H9 (cell line): ENCODE measurements at regions not wholly inside any gene's neighbourhood (a gene's known extent, or its start where the extent isn't known, plus 50 kb on each side); places are given as distances from the start of the nearest gene placed in this dataset.

Experiments used
- DNase-seq: peaks from one replicate; pipeline ENCODE4 v3.0.0-alpha.2; 2017
- H2AFZ ChIP-seq: one replicate; pipeline ENCODE4 v1.6.1; 2013; ENCODE audit warnings: mild to moderate bottlenecking, low read length, control low read depth, moderate library complexity
- H2AK5ac ChIP-seq: 2 replicates; pipeline ENCODE4 v1.6.1; 2013; ENCODE audit warnings: low read length, control low read depth, mixed read lengths; ENCODE audit not compliant: insufficient read length
- H2BK120ac ChIP-seq: one replicate; pipeline ENCODE4 v1.6.1; 2013; ENCODE audit warnings: low read depth, mild to moderate bottlenecking, low read length, control low read depth, inconsistent platforms; ENCODE audit not compliant: poor library complexity, severe bottlenecking
- H2BK12ac ChIP-seq: 2 replicates; pipeline ENCODE4 v1.6.1; 2013; ENCODE audit warnings: low read length, control low read depth, mixed read lengths, low read depth; ENCODE audit not compliant: insufficient read length
- H2BK15ac ChIP-seq: 2 replicates; pipeline ENCODE4 v1.6.1; 2013; ENCODE audit warnings: low read depth, low read length, control low read depth
- H2BK20ac ChIP-seq: one replicate; pipeline ENCODE4 v1.6.1; 2013; ENCODE audit warnings: low read depth, mild to moderate bottlenecking, low read length, control low read depth, inconsistent platforms; ENCODE audit not compliant: poor library complexity, severe bottlenecking
- H2BK5ac ChIP-seq: 2 replicates; pipeline ENCODE4 v1.6.1; 2013; ENCODE audit warnings: low read length, control low read depth, mixed read lengths; ENCODE audit not compliant: insufficient read length
- H3K14ac ChIP-seq: 2 replicates; pipeline ENCODE4 v1.6.1; 2013; ENCODE audit warnings: low read length, control low read depth; ENCODE audit not compliant: insufficient read depth
- H3K18ac ChIP-seq: 2 replicates; pipeline ENCODE4 v1.6.1; 2013; ENCODE audit warnings: low read depth, mild to moderate bottlenecking, mixed read lengths, low read length, control low read depth; ENCODE audit not compliant: insufficient read length
- H3K23ac ChIP-seq: 2 replicates; pipeline ENCODE4 v1.6.1; 2013; ENCODE audit warnings: low read length, control low read depth, mixed read lengths, low read depth; ENCODE audit not compliant: insufficient read length
- H3K23me2 ChIP-seq: 2 replicates; pipeline ENCODE4 v1.6.1; 2013; ENCODE audit warnings: low read depth, mild to moderate bottlenecking, mixed read lengths, low read length, control low read depth; ENCODE audit not compliant: insufficient read length, poor library complexity, severe bottlenecking
- H3K27ac ChIP-seq: 2 replicates; pipeline ENCODE4 v1.5.1; 2013; ENCODE audit warnings: low read length, control low read depth, mixed read lengths, low read depth; ENCODE audit not compliant: insufficient read length
- H3K27me3 ChIP-seq: 2 replicates; pipeline ENCODE4 v1.6.1; 2013; ENCODE audit warnings: low read length, control low read depth, inconsistent platforms; ENCODE audit not compliant: insufficient read depth
- H3K4ac ChIP-seq: 2 replicates; pipeline ENCODE4 v1.6.1; 2013; ENCODE audit warnings: low read depth, mild to moderate bottlenecking, control low read depth, inconsistent platforms, low read length, moderate library complexity
- H3K4me1 ChIP-seq: 2 replicates; pipeline ENCODE4 v1.6.1; 2013; ENCODE audit warnings: low read length, control low read depth, inconsistent platforms; ENCODE audit not compliant: insufficient read depth
- H3K4me2 ChIP-seq: 2 replicates; pipeline ENCODE4 v1.6.1; 2013; ENCODE audit warnings: low read length, control low read depth, mixed read lengths; ENCODE audit not compliant: insufficient read length, insufficient read depth
- H3K56ac ChIP-seq: 2 replicates; pipeline ENCODE4 v1.6.1; 2013; ENCODE audit warnings: low read depth, mild to moderate bottlenecking, mixed read lengths, low read length, control low read depth; ENCODE audit not compliant: insufficient read length
- H3K79me1 ChIP-seq: 2 replicates; pipeline ENCODE4 v1.6.1; 2013; ENCODE audit warnings: low read depth, mild to moderate bottlenecking, moderate library complexity, low read length, control low read depth, inconsistent platforms; ENCODE audit not compliant: insufficient read depth, poor library complexity, severe bottlenecking
- H3K79me2 ChIP-seq: 2 replicates; pipeline ENCODE4 v1.6.1; 2013; ENCODE audit warnings: low read length, control low read depth, inconsistent platforms; ENCODE audit not compliant: insufficient read depth
- H3K9ac ChIP-seq: 2 replicates; pipeline ENCODE4 v1.6.1; 2013; ENCODE audit warnings: low read length, control low read depth, mixed read lengths; ENCODE audit not compliant: insufficient read length; ENCODE audit errors: extremely low read depth
- H3K9me3 ChIP-seq: one replicate; pipeline ENCODE4 v1.6.1; 2013; ENCODE audit warnings: low read depth, low read length, inconsistent platforms; ENCODE audit not compliant: control insufficient read depth
- H3T11ph ChIP-seq: one replicate; pipeline ENCODE4 v1.6.1; 2013; ENCODE audit warnings: mild to moderate bottlenecking, low read length, control low read depth, inconsistent platforms
- H4K20me1 ChIP-seq: one replicate; pipeline ENCODE4 v1.6.1; 2013; ENCODE audit not compliant: control insufficient read depth, insufficient read length, insufficient read depth
- H4K5ac ChIP-seq: 2 replicates; pipeline ENCODE4 v1.6.1; 2013; ENCODE audit warnings: low read depth, mild to moderate bottlenecking, mixed read lengths, low read length, control low read depth; ENCODE audit not compliant: insufficient read length
- H4K8ac ChIP-seq: replicated peaks from 2 replicates; pipeline ENCODE4 v1.6.1; 2013; ENCODE audit warnings: low read length, control low read depth, mixed read lengths, low read depth; ENCODE audit not compliant: insufficient read length
- H4K91ac ChIP-seq: 2 replicates; pipeline ENCODE4 v1.6.1; 2013; ENCODE audit warnings: low read depth, mild to moderate bottlenecking, moderate library complexity, mixed read lengths, low read length, control low read depth; ENCODE audit not compliant: insufficient read length
- H3K27ac Mint-ChIP-seq, 3 experiments: 2 replicates in 2 of 3; 3 replicates in 1 of 3; pipeline ENCODE4 v1.8.0; 2020 to 2021; ENCODE audit warnings: mixed read lengths in 3 of 3, mild to moderate bottlenecking in 1 of 3, moderate library complexity in 1 of 3
- H3K27me3 Mint-ChIP-seq: 2 replicates; pipeline ENCODE4 v1.8.0; 2021; ENCODE audit warnings: low read depth, mild to moderate bottlenecking, moderate library complexity, mixed read lengths
- H3K36me3 Mint-ChIP-seq, 3 experiments: 2 replicates in 2 of 3; 3 replicates in 1 of 3; pipeline ENCODE4 v1.8.0; 2020 to 2021; ENCODE audit warnings: low read depth in 3 of 3, mixed read lengths in 3 of 3; ENCODE audit not compliant: insufficient read depth in 1 of 3
- H3K4me1 Mint-ChIP-seq, 2 experiments: 2 replicates each; pipeline ENCODE4 v1.8.0; 2020; ENCODE audit warnings: mixed read lengths in 2 of 2
- H3K4me3 Mint-ChIP-seq, 2 experiments: 2 replicates in 1 of 2; 3 replicates in 1 of 2; pipeline ENCODE4 v1.8.0; 2020 to 2021; ENCODE audit warnings: mild to moderate bottlenecking in 2 of 2, mixed read lengths in 2 of 2, moderate library complexity in 1 of 2
- H3K9me3 Mint-ChIP-seq, 2 experiments: 2 replicates in 1 of 2; 3 replicates in 1 of 2; pipeline ENCODE4 v1.8.0; 2020; ENCODE audit warnings: mild to moderate bottlenecking in 2 of 2, mixed read lengths in 2 of 2, moderate library complexity in 1 of 2
- CTCF ChIP-seq: fragments of 200-600 bp; sonication (generic); conservative IDR thresholded peaks from 3 replicates; pipeline ENCODE4 v1.8.0; 2021; ENCODE audit warnings: antibody characterized with exemption, mild to moderate bottlenecking
- WGBS: extraction: QIAGEN DNeasy Blood & Tissue Kit; methylation state at CpG from one replicate; pipeline ENCODE4 v1.1.7; 2013; ENCODE audit warnings: missing lambda C conversion rate, low lambda C conversion rate, mixed read lengths; ENCODE audit not compliant: insufficient read length; ENCODE audit errors: extremely low coverage; 5-methylcytosine and 5-hydroxymethylcytosine counted together

GRCh38 chr2:5370158-5370557, 322.0 kb upstream of the SOX11 start:
- no peak overlapping the region for H4K8ac ChIP-seq
- H2BK5ac ChIP-seq, result no peak overlapping the region
- H3K18ac ChIP-seq, result no peak overlapping the region
- no peaks in the 10 kb centered on the region for H3K9me3 Mint-ChIP-seq
- H3K23me2 ChIP-seq, result no peaks in the 10 kb centered on the region
- H2BK20ac ChIP-seq, result no peak overlapping the region
- no CpG with 5 or more reads among the region's 5 CpGs for WGBS
- H3K79me2 ChIP-seq, result no peaks in the 10 kb centered on the region
- no peak overlapping the region for H3K14ac ChIP-seq
- H2BK12ac ChIP-seq, result no peak overlapping the region
- H3K27me3 Mint-ChIP-seq, result no peaks in the 10 kb centered on the region
- H2AK5ac ChIP-seq, result no peak overlapping the region
- no peak overlapping the region for H3K9ac ChIP-seq
- peaks cover 56 to 62% of the 10 kb centered on the region in 2 experiments for H3K4me1 Mint-ChIP-seq
- no peak for TF ChIP-seq CTCF
- no peaks in the 10 kb centered on the region for H3K79me1 ChIP-seq
- H3K27me3 ChIP-seq, result no peaks in the 10 kb centered on the region
- H4K5ac ChIP-seq, result no peak overlapping the region
- no peaks in the 10 kb centered on the region for H4K20me1 ChIP-seq
- no peak overlapping the region for H2BK15ac ChIP-seq
- H3K4me3 Mint-ChIP-seq, result no peak overlapping the region
- no peak for DNase-seq
- H3K9me3 ChIP-seq, result no peaks in the 10 kb centered on the region
- peaks cover 2% of the 10 kb centered on the region for H3K4me1 ChIP-seq
- H3K23ac ChIP-seq, result no peak overlapping the region
- no peak overlapping the region for H3K4ac ChIP-seq
- no peak overlapping the region for H3K4me2 ChIP-seq
- H3K27ac Mint-ChIP-seq, result peak overlapping the region in 1 of 3 experiments; percentile 41; a peak in 1 of 7 replicates
- H2AFZ ChIP-seq, result no peak overlapping the region
- no peak overlapping the region for H2BK120ac ChIP-seq
- H3T11ph ChIP-seq, result no peak overlapping the region
- H3K36me3 Mint-ChIP-seq, result no peaks in the 10 kb centered on the region
- H3K56ac ChIP-seq, result no peak overlapping the region
- H4K91ac ChIP-seq, result no peak overlapping the region
- no peak overlapping the region for H3K27ac ChIP-seq
